KMS-11 (cell line): ENCODE measurements at regions not wholly inside any gene's neighbourhood (a gene's known extent, or its start where the extent isn't known, plus 50 kb on each side); places are given as distances from the start of the nearest gene placed in this dataset.

Source experiments
- H2AFZ ChIP-seq: fragments of 200-600 bp; sonication (generic); 2 replicates; pipeline ENCODE4 v1.6.1; 2016; ENCODE audit warnings: antibody characterized with exemption, mixed run types, low read depth
- H3K27ac ChIP-seq: fragments of 200-600 bp; sonication (generic); 2 replicates; pipeline ENCODE4 v1.6.1; 2016; ENCODE audit warnings: mild to moderate bottlenecking, mixed run types
- H3K27me3 ChIP-seq: fragments of 200-600 bp; sonication (generic); 2 replicates; pipeline ENCODE4 v1.6.1; 2017; ENCODE audit warnings: mild to moderate bottlenecking, low read depth, mixed run types, moderate library complexity; ENCODE audit not compliant: insufficient read depth
- H3K36me3 ChIP-seq: fragments of 200-600 bp; sonication (generic); 2 replicates; pipeline ENCODE4 v1.6.1; 2017; ENCODE audit warnings: mild to moderate bottlenecking, mixed run types; ENCODE audit not compliant: insufficient read depth
- H3K4me1 ChIP-seq: fragments of 200-600 bp; sonication (generic); 2 replicates; pipeline ENCODE4 v1.6.1; 2016; ENCODE audit warnings: mild to moderate bottlenecking, low read depth, mixed run types; ENCODE audit not compliant: poor library complexity, severe bottlenecking
- H3K4me2 ChIP-seq: fragments of 200-600 bp; sonication (generic); 2 replicates; pipeline ENCODE4 v1.7.0; 2016; ENCODE audit warnings: mild to moderate bottlenecking, mixed run types
- H3K4me3 ChIP-seq: fragments of 200-600 bp; sonication (generic); IDR thresholded peaks from 2 replicates; pipeline ENCODE4 v1.6.1; 2017; ENCODE audit warnings: low read depth, low read length, mixed read lengths; ENCODE audit not compliant: insufficient read depth
- H3K79me2 ChIP-seq: fragments of 200-600 bp; sonication (generic); 2 replicates; pipeline ENCODE4 v1.6.1; 2016; ENCODE audit warnings: low read depth, mixed run types; ENCODE audit not compliant: insufficient read depth
- H3K9ac ChIP-seq: fragments of 200-600 bp; sonication (generic); 2 replicates; pipeline ENCODE4 v1.6.1; 2016; ENCODE audit warnings: mild to moderate bottlenecking, mixed run types
- H4K20me1 ChIP-seq: fragments of 200-600 bp; sonication (generic); 2 replicates; pipeline ENCODE4 v1.6.1; 2016; ENCODE audit warnings: mild to moderate bottlenecking, mixed run types; ENCODE audit not compliant: insufficient read depth
- TF ChIP-seq, protein P1 (sequence below): fragments of 200-600 bp; sonication (generic); conservative IDR thresholded peaks from 2 replicates; pipeline ENCODE4 v1.6.1; 2017; ENCODE audit warnings: low read depth, mild to moderate bottlenecking, antibody characterized with exemption, low read length, moderate library complexity, mixed read lengths

DNA sequence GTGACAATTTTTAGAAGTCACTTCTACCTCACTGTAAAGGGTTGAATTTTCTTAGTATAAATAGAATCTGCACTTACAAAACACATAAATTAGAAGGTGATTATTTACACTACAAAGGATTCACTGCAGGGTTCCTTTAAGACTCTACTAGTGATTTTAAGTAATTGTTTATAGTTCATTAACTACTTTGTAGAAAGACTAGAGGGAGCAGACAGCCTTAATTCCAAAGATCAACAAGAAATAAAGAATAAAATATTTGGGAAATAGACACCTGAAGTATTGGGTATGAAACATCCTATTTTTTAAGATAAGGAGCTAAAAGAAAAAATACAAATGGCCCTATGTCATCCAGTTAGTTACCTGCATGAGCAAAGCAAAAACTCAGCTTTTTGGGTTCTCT lies 360.5 kb upstream of the ALCAM start:
- no peaks in the 10 kb centered on the region for H3K4me1 ChIP-seq
- H3K4me2 ChIP-seq = no peak overlapping the region
- H3K27me3 ChIP-seq = no peaks in the 10 kb centered on the region
- no peak overlapping the region for H3K4me3 ChIP-seq
- H4K20me1 ChIP-seq = no peaks in the 10 kb centered on the region
- no peak overlapping the region for H3K9ac ChIP-seq
- no peak overlapping the region for H3K27ac ChIP-seq
- no peaks in the 10 kb centered on the region for H3K36me3 ChIP-seq
- TF ChIP-seq, protein P1, sequence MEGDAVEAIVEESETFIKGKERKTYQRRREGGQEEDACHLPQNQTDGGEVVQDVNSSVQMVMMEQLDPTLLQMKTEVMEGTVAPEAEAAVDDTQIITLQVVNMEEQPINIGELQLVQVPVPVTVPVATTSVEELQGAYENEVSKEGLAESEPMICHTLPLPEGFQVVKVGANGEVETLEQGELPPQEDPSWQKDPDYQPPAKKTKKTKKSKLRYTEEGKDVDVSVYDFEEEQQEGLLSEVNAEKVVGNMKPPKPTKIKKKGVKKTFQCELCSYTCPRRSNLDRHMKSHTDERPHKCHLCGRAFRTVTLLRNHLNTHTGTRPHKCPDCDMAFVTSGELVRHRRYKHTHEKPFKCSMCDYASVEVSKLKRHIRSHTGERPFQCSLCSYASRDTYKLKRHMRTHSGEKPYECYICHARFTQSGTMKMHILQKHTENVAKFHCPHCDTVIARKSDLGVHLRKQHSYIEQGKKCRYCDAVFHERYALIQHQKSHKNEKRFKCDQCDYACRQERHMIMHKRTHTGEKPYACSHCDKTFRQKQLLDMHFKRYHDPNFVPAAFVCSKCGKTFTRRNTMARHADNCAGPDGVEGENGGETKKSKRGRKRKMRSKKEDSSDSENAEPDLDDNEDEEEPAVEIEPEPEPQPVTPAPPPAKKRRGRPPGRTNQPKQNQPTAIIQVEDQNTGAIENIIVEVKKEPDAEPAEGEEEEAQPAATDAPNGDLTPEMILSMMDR = no peak
- no peak overlapping the region for H2AFZ ChIP-seq
- no peaks in the 10 kb centered on the region for H3K79me2 ChIP-seq

DNA sequence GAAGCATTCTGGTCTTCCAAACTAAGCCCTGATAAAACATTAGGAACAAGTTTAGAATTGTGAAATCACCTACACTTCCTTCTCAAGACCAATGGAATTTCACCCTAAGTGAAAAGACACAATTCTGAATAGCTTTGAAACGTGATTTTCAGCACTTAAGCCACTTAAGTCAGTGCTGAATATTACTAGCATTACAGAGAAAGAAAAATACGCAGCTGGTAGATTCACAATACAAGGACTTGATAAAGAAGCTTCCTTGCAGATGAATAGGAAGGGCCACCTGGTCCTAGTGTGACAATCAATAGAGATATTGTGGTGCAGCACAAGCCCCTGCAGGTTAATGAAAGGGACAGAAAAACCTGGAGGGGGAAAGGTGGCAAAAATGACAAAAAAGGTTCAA lies 353.1 kb upstream of the ALCAM start:
- Histone ChIP-seq H3K27ac (no peak overlapping the region), H2AFZ (no peak overlapping the region), H3K79me2 (no peaks in the 10 kb centered on the region), H3K36me3 (no peaks in the 10 kb centered on the region), H3K27me3 (no peaks in the 10 kb centered on the region), H4K20me1 (no peaks in the 10 kb centered on the region), H3K4me2 (no peak overlapping the region), H3K4me3 (no peak overlapping the region), H3K9ac (no peak overlapping the region), H3K4me1 (no peaks in the 10 kb centered on the region)
- TF ChIP-seq, protein P1 = no peak

DNA sequence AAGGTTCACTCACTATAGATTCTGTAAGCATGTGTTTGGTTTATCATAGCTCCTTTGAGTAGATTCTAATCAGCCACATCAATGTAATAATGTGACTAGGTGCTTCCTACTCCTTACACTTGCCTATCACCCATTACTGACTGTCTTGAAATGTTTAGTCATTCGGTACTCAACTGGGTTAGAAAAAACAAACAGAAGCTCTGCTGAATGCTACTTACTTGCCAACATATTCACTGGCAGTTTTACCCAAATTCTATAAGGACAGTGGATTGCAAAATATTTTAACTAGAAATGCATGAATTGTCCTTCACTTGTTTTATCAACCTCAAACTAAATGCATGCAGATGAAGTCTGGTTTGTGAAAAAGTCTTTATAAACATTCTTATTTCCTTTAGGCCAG lies 352.1 kb upstream of the ALCAM start:
- no peaks in the 10 kb centered on the region for H3K4me1 ChIP-seq
- H3K27ac ChIP-seq = no peak overlapping the region
- H3K36me3 ChIP-seq = no peaks in the 10 kb centered on the region
- no peaks in the 10 kb centered on the region for H3K27me3 ChIP-seq
- H2AFZ ChIP-seq = no peak overlapping the region
- no peak overlapping the region for H3K4me3 ChIP-seq
- no peak overlapping the region for H3K9ac ChIP-seq
- TF ChIP-seq, protein P1 = no peak
- no peaks in the 10 kb centered on the region for H4K20me1 ChIP-seq
- H3K4me2 ChIP-seq = no peak overlapping the region
- no peaks in the 10 kb centered on the region for H3K79me2 ChIP-seq

DNA sequence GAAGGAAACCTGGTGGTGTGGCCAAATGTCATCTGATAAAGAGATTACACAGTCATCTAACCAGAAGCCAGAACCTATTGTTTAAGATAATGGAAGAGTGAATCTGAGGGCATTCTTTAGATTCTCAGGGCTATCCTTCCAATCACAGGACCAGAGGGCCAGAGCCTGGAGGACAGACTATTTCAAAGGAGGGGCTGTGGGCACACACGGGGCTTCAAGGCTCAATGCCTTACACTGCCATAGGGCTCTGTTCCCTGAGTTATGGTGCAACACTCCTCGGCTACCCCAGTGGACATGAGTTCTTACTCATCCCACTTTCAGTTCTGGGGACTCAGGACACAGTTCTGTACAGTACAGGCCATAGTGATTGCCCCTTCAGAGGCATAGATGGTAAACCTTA lies 343.9 kb upstream of the ALCAM start:
- Histone ChIP-seq H4K20me1 (no peaks in the 10 kb centered on the region), H3K27ac (no peak overlapping the region), H3K27me3 (no peaks in the 10 kb centered on the region), H3K79me2 (no peaks in the 10 kb centered on the region), H2AFZ (no peak overlapping the region), H3K36me3 (no peaks in the 10 kb centered on the region), H3K9ac (no peak overlapping the region), H3K4me1 (no peaks in the 10 kb centered on the region), H3K4me2 (no peak overlapping the region), H3K4me3 (no peak overlapping the region)
- TF ChIP-seq, protein P1 = no peak

DNA sequence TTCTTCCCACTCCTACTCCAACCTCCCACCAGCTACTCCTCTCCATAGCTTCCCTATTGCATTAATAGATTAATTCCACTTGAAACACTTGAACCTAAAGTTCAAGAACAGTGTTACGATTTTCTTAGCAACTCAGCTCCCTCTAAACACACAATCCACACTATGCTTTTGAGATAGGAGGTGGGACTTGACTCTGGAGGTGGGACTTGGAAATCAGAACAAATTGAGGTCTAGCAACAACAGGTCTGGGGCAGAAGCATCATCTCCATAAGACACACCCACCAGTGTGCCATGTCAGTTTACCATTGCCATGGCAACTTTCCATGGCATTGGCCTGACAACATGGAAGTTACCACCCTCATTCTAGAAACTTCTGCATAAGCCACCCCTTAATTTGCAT lies 336.5 kb upstream of the ALCAM start:
- no peak overlapping the region for H3K4me2 ChIP-seq
- H3K9ac ChIP-seq = no peak overlapping the region
- TF ChIP-seq, protein P1 = no peak
- H3K4me3 ChIP-seq = no peak overlapping the region
- no peaks in the 10 kb centered on the region for H3K36me3 ChIP-seq
- H3K27ac ChIP-seq = no peak overlapping the region
- H4K20me1 ChIP-seq = no peaks in the 10 kb centered on the region
- no peaks in the 10 kb centered on the region for H3K79me2 ChIP-seq
- H3K4me1 ChIP-seq = no peaks in the 10 kb centered on the region
- H2AFZ ChIP-seq = no peak overlapping the region
- H3K27me3 ChIP-seq = no peaks in the 10 kb centered on the region
